ENCODE measurements at regions not wholly inside any gene's neighbourhood (a gene's known extent, or its start where the extent isn't known, plus 50 kb on each side); places are given as distances from the start of the nearest gene placed in this dataset.

DNA sequence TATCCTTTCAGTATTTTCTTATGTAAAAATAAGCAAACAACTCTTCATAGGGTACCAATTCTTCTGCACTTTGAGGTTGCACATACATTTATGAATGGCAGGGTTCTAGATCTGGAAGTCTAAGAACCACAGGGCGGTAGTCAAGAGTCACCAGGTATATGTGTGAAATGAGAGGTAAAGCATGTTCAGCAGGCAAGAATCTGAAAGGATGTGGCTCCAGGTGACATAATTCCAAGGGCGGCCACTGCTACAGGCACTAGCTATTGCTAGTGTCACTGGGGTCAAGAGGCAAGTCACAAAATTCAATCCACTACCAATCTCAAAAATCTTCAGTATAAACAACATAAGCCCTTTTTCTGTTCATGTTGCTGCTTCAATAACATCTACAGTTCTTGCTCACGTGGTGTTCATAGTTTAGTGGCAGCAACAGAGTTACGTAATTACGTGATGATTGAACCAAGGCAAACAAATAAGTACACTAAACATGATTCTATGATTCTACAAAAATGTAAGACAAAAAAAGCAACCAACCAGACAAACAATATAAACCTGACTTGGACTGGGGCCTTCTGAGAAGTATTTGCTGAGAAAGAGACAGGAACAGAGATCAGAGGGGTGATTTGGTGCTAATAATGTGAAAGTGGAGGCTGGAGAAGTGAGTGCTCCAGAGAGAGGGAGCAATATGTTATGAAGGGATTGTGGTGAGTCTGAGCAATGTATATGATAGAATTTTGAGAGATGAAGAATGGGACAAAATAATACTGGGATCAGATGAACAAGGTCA, 101.7 kb downstream of the NAA11 start:
- Histone ChIP-seq H3K27ac (no peak overlapping the region), H3K4me1 (no peaks in the 10 kb centered on the region), H3K36me3 (no peaks in the 10 kb centered on the region), H3K27me3 (no peaks in the 10 kb centered on the region), H3K4me3 (no peak overlapping the region), H3K9me3 (no peaks in the 10 kb centered on the region)
- 92% methylated on average over 5 of the region's 5 CpGs for WGBS
- no peak for DNase-seq (ENCODE audit: low spot score in 2 of 2)
- TF ChIP-seq POLR2A (IDR thresholded peaks at IDR 0.05), result no peak
- TF ChIP-seq EP300 (IDR thresholded peaks at IDR 0.05), result no peak
- TF ChIP-seq, protein P1, sequence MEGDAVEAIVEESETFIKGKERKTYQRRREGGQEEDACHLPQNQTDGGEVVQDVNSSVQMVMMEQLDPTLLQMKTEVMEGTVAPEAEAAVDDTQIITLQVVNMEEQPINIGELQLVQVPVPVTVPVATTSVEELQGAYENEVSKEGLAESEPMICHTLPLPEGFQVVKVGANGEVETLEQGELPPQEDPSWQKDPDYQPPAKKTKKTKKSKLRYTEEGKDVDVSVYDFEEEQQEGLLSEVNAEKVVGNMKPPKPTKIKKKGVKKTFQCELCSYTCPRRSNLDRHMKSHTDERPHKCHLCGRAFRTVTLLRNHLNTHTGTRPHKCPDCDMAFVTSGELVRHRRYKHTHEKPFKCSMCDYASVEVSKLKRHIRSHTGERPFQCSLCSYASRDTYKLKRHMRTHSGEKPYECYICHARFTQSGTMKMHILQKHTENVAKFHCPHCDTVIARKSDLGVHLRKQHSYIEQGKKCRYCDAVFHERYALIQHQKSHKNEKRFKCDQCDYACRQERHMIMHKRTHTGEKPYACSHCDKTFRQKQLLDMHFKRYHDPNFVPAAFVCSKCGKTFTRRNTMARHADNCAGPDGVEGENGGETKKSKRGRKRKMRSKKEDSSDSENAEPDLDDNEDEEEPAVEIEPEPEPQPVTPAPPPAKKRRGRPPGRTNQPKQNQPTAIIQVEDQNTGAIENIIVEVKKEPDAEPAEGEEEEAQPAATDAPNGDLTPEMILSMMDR (IDR thresholded peaks at IDR 0.05), result no peak
- TF ChIP-seq POLR2AphosphoS5 (IDR thresholded peaks at IDR 0.05), result no peak

DNA sequence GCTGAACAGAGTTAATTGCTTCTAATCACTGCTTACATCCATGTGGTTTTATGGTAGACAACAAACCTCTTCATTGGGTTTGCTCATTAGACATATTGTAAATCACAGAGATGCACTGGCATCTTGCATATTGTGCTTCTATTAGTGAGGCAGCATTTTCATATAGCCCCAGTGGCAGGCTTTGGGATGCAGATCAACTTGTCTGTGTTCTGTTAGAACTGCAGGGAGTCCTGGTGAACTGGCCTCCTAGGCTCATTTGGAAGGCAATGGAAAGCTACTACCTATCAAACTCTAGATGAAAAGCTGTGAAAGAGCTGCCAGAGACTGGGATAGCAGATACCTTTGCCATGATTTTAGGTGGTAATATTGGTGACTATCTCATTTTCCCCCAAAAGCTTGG, 108.8 kb downstream of the NAA11 start:
- H3K27ac ChIP-seq, result no peak overlapping the region
- H3K9me3 ChIP-seq, result no peaks in the 10 kb centered on the region
- no peaks in the 10 kb centered on the region for H3K27me3 ChIP-seq
- TF ChIP-seq POLR2AphosphoS5 (IDR thresholded peaks at IDR 0.05) (no peak), EP300 (IDR thresholded peaks at IDR 0.05) (no peak), POLR2A (IDR thresholded peaks at IDR 0.05) (no peak)
- TF ChIP-seq, protein P1 (IDR thresholded peaks at IDR 0.05), result no peak
- no peaks in the 10 kb centered on the region for H3K4me1 ChIP-seq
- DNase-seq (ENCODE audit: low spot score in 2 of 2), result no peak
- H3K4me3 ChIP-seq, result no peak overlapping the region
- no peaks in the 10 kb centered on the region for H3K36me3 ChIP-seq

DNA sequence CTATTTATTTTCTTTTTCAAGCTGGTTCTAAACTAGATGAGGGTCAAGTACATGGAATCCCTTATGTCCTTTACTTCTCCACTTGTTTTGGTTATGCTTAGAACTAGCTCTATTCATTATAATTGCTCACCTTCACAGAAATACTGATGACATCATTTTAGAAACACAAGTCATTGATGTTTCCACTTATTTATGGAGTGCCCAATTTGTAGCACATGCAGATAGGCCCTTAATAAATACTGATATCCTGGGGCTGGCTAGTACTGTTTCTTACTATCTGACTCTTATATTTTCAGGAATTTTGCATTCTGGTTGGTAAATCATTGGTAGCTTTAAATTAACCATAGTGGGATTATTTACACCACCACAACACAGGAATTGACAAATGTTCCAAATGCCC, 112.2 kb downstream of the NAA11 start:
- Histone ChIP-seq H3K4me3 (no peak overlapping the region), H3K27ac (no peak overlapping the region), H3K9me3 (no peaks in the 10 kb centered on the region), H3K36me3 (no peaks in the 10 kb centered on the region), H3K27me3 (no peaks in the 10 kb centered on the region), H3K4me1 (no peaks in the 10 kb centered on the region)
- no peak for DNase-seq (ENCODE audit: low spot score in 2 of 2)
- TF ChIP-seq, protein P1 (IDR thresholded peaks at IDR 0.05), result no peak
- no peak for TF ChIP-seq POLR2AphosphoS5 (IDR thresholded peaks at IDR 0.05)
- TF ChIP-seq EP300 (IDR thresholded peaks at IDR 0.05), result no peak

DNA sequence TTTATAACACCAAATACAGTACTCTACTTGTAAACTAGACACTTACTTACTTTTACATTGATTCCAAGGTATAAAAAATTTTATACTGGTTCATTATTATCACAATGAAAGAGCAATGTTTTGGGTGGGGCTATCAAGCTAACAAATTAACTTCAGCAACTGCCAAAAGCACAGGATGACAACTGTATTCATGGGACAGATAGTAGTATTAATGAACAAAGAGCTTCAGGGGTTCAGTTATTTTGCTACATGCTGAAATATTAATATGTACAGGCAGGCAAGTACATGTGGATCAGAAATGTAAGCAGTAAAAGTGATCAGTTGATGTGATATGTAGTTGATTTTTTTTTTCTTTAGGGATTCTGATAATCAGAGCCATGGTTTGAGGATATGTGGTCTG, 112.9 kb downstream of the NAA11 start:
- Histone ChIP-seq H3K9me3 (no peaks in the 10 kb centered on the region), H3K27me3 (no peaks in the 10 kb centered on the region), H3K4me1 (no peaks in the 10 kb centered on the region), H3K27ac (no peak overlapping the region), H3K36me3 (no peaks in the 10 kb centered on the region), H3K4me3 (no peak overlapping the region)
- DNase-seq (ENCODE audit: low spot score in 2 of 2), result no peak
- no peak for TF ChIP-seq POLR2A (IDR thresholded peaks at IDR 0.05)

DNA sequence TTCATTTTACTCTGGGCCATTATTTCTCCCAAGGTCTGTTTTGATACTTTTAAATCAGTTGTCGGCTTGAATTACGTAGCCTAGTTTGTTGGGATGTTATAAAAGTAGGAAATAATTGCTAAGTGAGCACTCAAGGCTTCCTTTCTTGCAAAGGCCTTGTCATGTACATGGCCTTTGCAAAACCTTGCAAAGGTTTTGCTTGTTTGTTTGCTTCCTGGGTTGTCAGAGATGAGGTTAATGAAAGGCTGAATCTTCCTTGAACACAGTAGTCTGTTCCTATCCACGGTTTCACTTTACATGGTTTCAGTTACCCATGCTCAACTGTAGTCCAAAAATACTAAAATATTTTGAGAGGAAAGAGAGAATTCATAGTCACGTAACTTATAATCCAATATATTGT, 113.5 kb downstream of the NAA11 start:
- Histone ChIP-seq H3K27ac (no peak overlapping the region), H3K36me3 (no peaks in the 10 kb centered on the region), H3K27me3 (no peaks in the 10 kb centered on the region), H3K9me3 (no peaks in the 10 kb centered on the region), H3K4me1 (no peaks in the 10 kb centered on the region), H3K4me3 (no peak overlapping the region)
- WGBS, result 91% methylated on average over 4 of the region's 4 CpGs
- TF ChIP-seq POLR2AphosphoS5 (IDR thresholded peaks at IDR 0.05), result no peak
- no peak for TF ChIP-seq POLR2A (IDR thresholded peaks at IDR 0.05)
- no peak for TF ChIP-seq EP300 (IDR thresholded peaks at IDR 0.05)
- no peak for DNase-seq (ENCODE audit: low spot score in 2 of 2)

DNA sequence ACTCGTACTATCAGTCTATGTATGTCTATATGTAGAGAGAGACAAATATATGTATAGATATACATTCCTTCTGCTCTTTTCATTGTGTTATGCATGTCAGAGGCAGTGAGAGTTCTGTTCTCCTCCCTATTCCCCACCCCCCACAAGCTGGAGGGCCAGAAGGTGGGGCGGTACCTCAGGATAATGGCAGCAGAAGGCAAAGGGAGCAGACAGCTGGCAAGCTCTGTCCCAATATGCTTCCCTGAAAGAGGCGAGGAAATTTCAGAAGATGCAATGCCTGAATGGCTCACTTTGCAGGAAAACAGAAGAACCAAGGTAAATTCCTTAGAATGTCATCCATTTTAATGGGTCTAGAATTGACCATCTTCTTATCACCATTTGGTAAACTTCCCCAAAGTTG, 114.4 kb downstream of the NAA11 start:
- DNase-seq (ENCODE audit: low spot score in 2 of 2), result no peak
- Histone ChIP-seq H3K27me3 (no peaks in the 10 kb centered on the region), H3K4me1 (no peaks in the 10 kb centered on the region), H3K9me3 (no peaks in the 10 kb centered on the region), H3K4me3 (no peak overlapping the region), H3K36me3 (no peaks in the 10 kb centered on the region), H3K27ac (no peak overlapping the region)
- TF ChIP-seq POLR2A (IDR thresholded peaks at IDR 0.05), result no peak
- TF ChIP-seq POLR2AphosphoS5 (IDR thresholded peaks at IDR 0.05), result no peak
- TF ChIP-seq, protein P1 (IDR thresholded peaks at IDR 0.05), result no peak
- no peak for TF ChIP-seq EP300 (IDR thresholded peaks at IDR 0.05)
- WGBS, result 64% methylated on average over 3 of the region's 3 CpGs
